Globus pallidus (tissue), 1 donor: ENCODE measurements at regions not wholly inside any gene's neighbourhood (a gene's known extent, or its start where the extent isn't known, plus 50 kb on each side); places are given as distances from the start of the nearest gene placed in this dataset.
"Not testable (repeated sequence)": the region's sequence is repeated elsewhere in the genome, so short reads cannot be mapped to it uniquely, and the experiment has no call there.

Experiments used
- DNase-seq: peaks from one replicate; pipeline ENCODE4 v3.0.0-alpha.2; 2015; ENCODE audit warnings: low spot score

DNA sequence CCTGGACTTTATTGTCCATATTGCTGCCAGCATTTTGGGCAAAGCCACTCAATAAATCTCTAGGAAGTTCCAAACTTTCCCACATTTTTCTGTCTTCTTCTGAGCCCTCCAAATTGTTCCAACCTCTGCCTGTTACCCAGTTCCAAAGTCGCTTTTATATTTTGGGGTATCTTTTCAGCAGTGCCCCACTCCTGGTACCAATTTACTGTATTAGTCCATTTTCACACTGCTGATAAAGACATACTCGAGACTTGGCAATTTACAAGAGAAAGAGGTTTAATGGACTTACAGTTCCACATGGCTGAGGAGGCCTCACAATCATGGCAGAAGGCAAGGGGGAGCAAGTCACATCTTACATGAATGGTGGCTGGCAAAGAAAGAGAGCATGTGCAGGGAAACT is 53.4 kb downstream of the AHSP start:
- DNase-seq = not testable (repeated sequence)

DNA sequence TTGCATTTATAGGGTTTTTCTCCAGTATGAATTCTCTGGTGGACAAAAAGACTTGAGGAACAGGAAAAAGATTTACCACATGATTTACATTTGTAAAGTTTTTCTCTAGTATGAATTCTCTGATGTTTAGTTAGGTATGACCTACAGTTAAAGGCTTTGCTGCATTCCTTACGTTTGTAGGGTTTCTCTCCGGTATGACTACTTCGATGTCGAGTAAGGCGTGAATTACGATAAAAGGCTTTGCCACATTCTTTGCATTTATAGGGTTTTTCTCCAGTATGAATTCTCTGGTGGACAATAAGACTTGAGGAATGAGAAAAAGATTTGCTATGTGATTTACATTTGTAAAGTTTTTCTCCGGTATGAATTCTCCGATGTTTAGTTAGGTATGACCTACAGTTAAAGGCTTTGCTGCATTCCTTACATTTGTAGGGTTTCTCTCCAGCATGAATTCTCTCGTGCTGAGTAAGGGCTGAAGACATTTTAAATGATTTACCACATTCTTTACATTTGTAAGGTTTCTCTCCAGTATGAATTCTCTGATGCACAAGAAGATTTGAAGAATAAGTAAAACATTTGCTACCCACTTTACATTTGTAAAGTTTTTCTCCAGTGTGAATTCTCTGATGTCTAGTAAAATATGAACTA is 74.2 kb downstream of the AHSP start:
- not testable (repeated sequence) for DNase-seq

DNA sequence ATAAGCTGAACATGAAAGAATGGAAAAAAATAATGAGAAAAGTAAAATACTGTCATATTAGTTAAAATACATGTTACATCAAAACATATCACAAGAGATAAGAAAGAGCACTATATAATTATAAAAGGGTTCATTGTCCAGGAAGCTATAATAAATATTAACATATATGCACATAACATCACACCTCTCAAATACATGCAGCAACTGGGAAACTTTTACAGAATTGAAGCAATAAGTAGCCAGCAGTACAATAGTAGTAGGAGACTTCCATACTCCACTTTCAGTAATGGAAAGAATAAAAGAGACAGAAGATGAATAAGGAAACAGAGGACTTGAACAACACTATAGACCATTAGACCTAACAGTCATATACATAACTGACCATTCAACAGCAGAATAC is 90.4 kb downstream of the AHSP start:
- no peak for DNase-seq

DNA sequence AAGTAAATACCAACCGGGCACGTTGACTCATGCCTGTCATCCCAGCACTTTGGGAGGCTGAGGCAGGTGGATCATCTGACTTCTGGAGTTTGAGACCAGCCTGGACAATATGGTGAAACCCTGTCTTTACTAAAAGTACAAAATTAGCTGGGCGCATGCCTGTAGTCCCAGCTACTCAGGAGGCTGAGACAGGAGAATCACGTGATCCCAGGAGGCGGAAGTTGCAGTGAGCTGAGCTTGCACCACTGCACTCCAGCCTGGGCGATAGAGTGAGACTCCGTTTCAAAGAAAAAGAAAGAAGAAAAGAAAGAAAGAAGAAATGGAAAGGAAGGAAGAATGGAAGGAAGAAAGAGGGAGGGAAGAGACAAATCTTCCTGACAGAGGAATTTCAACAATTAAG is 108.7 kb downstream of the AHSP start:
- no peak for DNase-seq

DNA sequence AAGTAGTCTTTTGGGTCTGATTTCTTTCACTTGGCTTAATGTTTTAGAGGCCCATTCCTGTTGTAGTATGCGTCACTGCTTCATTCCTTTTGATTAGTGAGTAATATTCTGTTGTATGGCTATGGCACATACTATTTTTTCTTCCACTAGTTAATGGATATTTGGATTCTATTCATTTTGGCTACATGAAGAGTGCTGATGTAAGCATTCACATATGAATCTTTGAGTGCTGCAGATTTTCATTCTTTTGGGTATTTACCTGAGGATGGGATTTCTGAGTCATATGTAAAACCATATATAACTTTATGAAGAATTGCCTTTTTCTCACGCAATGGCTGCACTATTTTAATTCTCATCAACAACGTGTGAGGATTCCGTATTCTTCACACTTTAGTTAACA is 113.6 kb downstream of the AHSP start:
- DNase-seq = no peak

DNA sequence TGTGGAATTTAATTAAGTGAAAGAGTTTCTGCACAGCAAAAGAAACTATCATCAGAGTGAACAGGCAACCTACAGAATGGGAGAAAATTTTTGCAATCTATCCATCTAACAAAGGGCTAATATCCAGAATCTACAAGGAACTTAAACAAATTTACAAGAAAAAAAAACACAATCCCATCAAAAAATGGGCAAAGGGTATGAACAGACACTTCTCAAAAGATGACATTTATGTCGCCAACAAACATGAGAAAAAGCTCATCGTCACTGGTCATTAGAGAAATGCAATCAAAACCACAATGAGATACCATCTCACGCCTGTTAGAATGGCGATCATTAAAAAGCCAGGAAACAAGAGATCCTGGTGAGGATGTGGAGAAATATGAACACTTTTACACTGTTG is 128.0 kb downstream of the AHSP start:
- DNase-seq = not testable (repeated sequence)

DNA sequence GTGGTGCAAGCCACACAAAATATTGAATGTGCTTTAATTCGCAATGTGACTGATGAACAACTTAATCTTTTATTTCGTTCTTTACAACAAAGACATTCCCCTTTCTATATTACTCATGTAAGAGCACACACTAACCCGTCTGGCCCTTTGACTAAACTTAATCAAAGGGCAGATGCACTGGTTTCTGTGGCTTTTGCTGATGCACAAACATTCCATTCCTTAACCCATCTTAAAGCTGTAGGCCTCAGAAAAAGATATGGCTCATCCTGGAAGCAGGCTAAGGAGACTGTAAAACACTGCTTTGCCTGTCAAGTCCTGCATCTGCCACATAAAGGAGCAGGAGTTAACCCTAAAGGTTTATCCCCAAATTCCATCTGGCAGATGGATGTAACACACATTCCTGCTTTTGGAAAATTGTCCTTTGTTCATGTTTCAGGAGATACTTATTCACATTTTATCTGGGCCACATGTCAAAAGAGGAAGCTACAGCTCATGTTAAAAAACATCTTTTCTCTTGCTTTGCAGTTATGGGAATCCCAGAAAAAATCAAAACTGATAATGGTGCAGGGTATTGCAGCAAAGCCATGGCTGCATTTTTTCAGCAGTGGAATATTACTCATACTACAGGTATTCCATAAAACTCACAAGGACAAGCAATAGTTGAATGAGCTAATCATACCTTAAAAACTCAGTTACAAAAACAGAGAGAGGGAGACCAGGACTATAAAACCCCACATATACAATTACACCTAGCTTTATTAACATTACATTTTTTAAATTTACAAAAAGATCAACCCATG is 137.2 kb downstream of the AHSP start:
- DNase-seq = no peak

DNA sequence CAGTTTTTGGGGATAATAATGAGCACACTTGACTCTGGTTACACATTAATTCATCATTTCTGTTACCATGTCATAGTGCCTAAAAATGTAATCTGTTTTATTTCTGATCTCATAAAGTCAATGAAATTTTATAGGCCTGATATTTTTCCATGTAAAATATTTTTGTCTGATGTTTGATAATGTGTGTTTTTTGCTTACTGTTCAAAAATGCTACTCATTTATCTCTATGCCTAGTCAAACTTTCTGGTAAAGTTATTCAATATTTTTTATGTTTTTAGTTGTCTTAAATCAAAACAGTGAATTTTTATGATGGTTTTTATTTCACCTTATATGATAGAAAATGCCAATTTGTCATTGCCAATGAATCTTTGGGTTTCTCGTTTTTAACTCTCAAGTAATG is 147.0 kb downstream of the AHSP start:
- DNase-seq = no peak

DNA sequence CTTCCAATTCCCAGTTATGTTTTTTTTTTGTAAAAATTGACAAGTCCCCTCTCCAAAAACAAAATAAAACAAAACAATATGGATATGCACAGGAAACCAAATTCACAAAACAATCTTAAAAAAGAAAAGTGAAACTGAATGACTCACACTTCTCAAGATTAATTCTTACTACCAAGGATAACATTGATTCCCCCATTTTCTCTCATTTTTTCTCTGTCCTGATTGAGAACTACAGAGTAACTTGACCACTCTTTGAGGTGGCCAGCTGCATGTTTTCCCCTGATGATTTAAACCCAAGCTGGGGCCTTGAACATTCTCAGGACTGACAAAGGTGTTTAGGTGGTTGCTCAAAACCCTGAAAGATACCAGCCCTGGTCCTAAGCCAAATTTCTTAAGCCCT is 149.0 kb downstream of the AHSP start:
- DNase-seq = no peak

DNA sequence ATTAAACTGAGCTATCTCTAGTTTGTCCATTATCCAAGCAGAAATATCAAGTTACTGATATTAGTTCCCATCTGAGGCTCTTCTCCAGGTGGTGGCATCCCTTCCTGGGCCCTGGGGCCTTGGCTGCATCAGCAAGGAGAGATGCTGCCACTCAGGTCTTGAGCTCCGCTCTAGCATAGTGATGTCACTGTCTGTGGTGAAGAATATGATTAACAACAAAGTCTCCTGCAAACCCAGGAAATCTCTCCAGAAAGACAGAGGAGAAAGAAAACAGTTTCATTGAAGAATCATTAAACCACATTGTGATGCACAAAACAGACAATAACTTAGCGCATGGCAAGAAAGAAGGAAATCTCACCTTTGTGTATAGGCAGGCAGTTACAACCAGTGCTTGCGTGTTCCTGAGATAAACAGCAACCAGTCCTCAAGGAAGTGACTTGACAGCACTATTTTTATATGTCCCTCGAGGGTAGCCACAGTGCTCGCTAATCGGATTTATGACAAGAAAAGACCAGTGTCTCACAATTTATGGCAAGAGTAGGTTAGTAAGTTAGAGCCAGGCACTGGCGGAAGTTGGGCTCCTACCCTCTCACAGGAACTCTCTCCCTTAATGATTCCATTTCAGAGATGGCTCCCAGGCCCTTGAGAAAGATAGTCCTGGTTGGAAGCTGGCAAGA is 151.1 kb downstream of the AHSP start:
- DNase-seq = no peak

DNA sequence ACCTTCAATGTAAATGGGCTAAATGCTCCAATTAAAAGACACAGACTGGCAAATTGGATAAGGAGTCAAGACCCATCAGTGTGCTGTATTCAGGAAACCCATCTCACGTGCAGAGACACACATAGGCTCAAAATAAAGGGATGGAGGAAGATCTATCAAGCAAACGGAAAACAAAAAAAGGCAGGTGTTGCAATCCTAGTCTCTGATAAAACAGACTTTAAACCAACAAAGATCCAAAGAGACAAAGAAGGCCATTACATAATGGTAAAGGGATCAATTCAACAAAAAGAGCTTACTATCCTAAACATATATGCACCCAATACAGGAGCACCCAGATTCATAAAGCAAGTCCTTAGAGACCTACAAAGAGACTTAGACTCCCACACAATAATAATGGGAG is 161.6 kb downstream of the AHSP start:
- DNase-seq = not testable (repeated sequence)

DNA sequence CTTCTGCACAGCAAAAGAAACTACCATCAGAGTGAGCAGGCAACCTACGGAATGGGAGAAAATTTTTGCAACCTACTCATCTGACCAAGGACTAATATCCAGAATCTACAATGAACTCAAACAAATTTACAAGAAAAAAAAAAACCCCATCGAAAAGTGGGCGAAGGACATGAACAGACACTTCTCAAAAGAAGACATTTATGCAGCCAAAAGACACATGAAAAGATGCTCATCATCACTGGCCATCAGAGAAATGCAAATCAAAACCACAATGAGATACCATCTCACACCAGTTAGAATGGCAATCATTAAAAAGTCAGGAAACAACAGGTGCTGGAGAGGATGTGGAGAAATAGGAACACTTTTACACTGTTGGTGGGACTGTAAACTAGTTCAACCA is 164.6 kb downstream of the AHSP start:
- DNase-seq = not testable (repeated sequence)

DNA sequence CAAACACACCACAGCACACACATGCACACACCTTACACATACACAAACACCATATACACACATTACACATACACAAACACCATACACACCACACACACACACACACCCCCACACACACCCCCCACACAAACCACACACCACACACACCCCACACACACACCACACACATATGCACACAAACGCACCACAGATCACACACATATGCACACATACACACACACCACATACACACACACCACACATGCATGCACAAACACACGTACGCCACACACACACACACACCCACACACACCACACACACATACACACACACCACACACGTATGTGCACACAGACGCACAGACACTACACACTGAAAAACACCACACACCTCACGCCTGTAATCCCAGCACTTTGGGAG is 166.0 kb downstream of the AHSP start:
- no peak for DNase-seq

DNA sequence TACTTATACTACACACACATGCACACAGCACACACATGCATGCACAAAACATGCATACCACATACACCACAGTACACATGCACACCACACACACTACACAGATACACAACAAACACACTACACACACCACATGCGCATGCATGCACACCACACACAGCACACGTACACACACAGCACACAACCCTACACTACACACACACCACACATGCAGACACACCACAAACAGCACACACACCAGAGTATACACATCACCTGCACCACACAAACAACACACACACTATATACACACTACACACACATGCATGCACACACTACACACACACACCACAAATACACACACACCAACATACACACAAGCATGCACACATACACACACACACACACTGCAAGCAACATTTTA is 166.8 kb downstream of the AHSP start:
- no peak for DNase-seq

DNA sequence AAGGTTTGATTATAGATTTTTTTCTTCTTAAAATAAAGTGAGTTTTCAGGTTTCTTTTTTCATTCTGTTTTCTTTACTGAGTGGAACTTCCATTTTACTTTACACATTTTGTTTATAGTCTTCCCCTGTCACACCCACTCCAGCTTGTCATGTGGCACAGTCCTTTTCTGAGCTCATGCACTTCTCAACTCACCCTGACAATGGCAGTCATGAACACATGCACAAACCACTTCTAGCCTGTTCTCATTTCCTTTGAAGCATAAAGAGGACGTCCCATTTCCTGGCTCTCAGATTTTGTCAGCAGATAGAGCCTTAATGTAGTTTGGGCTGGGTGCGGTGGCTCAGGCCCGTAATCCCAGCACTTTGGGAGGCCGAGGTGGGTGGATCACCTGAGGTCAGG is 168.0 kb downstream of the AHSP start:
- no peak for DNase-seq

DNA sequence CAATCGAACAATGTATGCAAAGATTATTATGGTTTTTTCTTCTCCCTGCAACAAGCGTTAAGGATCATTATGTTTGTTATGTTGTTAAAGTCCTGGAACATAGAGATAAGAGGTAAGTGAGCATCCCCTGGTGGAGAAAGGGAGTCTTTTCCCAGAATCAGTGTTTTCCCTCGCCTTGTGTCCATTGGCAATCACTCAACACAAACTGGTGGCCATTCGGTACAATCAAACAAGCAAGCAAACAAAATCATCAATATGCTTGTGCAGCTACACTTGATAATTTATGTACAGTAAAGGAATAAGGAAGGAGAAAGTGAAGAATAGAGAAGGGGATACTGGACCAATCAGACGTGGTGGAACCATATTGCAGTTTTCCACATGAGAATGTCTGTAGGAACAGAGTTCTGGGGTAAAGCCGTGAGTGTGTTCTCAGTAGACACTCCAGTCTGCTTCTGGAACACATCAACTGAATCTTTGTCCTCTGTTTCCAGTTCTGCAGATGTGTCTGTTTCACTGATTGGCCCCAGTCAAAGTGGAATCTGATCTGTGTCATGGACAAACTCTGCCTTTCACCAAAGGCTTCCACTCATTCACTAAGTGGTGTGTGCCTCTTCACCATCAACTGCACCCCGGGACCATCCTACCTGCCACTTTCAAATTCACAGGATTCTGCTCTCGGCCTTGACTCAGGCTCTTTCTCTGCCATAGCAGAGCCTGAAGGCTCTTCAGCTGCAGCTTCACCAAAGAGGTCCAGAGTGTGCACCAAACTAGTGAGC is 169.5 kb downstream of the AHSP start:
- no peak for DNase-seq

DNA sequence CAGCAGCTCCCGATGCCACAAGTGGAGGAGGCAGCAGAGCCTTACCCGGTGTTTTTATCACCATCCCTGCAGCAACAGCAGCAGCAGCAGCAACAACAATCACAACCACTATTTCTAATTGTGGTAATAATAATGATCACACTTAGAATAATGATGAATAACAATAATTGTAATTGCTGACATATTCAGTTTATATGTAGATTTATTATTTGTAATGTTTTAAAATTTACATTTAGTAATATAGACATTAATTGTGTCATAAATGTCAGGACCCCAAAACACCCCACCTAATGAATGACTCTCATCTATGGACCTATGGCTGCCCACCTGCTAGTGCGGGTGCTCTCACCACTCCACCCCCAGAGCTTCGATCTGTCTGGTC is 170.0 kb downstream of the AHSP start:
- DNase-seq = no peak

DNA sequence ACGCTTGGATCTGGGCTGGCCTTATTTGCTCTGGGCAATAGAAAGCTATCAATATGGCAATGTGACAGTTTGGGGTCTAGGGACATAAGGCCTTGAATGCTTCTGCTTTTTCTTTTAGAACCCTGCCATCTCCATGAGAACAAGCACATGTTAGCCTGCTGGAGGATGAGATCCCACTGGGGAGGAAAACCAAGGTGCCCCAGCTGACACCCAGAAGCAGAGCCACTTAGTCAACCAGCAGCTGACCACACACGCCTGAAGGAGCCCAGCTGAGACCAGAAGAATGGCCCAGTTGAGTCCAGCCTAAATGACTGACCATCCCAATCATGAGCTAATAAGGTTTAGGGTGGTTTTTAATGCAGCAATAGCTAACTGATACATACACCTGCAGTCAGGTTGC is 171.2 kb downstream of the AHSP start:
- DNase-seq = no peak

DNA sequence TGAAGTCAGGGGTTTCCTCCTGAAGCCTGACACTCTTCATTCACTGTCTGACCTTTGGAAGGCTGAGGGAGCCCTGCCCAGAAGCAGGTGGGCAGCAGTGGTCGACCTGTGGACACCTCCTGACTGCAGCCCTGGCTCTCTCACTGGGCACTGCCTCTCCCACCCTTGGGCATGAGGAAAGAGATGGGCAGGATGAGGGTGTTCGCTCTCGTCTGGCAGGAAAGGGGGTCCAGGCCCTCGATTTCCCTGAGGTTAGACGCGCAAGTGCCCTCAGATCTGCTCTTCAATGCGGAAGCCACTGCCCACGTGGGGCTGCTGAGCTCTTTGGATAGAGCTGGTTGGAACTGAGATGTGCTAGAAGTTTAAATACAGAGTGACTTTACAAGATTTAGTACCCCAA is 171.9 kb downstream of the AHSP start:
- no peak for DNase-seq

DNA sequence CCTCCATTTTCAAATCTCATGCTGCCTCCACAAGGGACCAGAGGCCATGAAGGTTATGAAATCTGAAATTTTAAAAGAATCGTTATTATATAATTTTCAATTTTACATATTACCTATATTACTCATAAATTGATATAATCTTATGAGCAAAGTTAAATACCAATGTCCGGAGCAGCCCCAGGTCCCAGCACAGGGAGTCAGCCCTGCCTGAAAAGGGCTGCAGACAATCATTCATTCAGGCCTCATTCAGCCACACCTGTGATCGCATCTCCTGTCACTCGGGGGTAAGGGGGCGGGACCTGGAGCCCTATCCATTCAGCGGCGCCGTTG is 172.5 kb downstream of the AHSP start:
- no peak for DNase-seq

DNA sequence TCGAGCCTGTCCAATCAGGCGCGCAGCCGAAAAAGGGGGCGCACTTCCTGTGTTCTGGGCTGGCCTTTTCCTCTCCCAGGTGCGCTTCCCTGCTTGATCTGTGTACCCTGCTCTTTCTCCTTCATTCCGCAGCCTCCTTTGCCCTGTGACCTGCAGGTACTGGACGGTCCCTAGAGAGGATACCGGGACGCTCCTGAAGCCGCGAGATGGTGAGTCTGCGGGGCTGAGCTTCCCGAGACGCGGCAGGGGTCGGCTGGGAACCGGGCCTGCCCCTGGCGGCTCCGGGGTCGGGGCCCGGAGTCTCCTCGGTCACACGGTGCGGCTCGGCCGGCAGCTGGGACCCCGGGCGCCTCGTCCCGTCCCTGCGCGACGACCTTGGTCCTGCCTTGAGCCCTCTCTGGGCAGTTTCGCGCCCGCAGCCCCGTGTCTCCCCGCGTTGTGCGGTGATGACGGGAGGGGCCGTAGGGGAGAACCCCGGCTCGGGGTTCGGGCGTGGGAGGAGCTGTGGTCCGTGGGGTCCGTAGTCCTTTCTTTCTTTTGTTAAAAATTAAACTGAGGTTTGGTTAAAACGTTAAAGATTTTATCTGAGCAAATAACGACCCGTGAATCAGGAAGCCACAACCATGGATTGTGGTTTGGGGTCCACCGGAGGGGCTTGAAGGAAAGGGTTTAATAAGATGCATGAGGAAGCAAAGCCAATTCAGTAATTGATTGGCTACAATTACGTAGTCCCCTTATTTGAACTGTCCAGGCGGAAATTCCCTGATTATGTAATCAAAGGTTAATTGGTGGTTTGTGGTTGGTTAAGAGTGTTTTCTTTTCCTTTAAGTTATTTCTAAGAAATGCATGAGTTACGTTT is 172.8 kb upstream of the ZNF267 start:
- DNase-seq = peak; percentile 59

DNA sequence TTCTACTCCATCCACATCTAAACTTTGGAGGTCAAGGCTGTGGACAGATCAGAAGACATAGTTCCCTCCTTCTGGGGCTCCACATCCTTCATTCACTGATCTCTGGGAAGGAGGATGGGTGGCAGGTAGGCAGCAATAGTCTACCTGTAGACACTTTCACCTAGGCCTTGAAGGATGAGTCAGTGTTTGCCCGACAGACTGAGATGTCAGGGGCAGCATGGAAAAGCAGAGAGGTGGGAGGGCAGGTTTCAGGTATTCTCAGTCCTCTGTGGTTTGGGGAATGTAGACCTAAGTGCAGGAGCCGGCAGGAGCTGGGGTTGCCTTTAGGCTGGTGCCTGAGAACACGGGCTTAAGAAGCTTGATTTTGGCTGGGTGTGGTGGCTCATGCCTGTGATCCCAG is 171.9 kb upstream of the ZNF267 start:
- DNase-seq = no peak
